DND-41 (cell line): ENCODE measurements at regions not wholly inside any gene's neighbourhood (a gene's known extent, or its start where the extent isn't known, plus 50 kb on each side); places are given as distances from the start of the nearest gene placed in this dataset.

ENCODE experiments used
- CTCF ChIP-seq: IDR thresholded peaks from 2 replicates; pipeline ENCODE4 v1.5.1; 2012; ENCODE audit warnings: borderline replicate concordance, low read length, moderate library complexity, mild to moderate bottlenecking; ENCODE audit not compliant: poor library complexity, severe bottlenecking; ENCODE audit errors: extremely low read depth
- EZH2 ChIP-seq: IDR thresholded peaks from 3 replicates; pipeline ENCODE4 v1.6.1; 2012; ENCODE audit warnings: borderline replicate concordance, low read depth, mild to moderate bottlenecking, moderate library complexity, low read length, inconsistent platforms; ENCODE audit not compliant: severe bottlenecking

GRCh38 chr12:22916241-22916640 is 291.3 kb downstream of the ETNK1 start:
- TF ChIP-seq CTCF = no peak
- TF ChIP-seq EZH2 = no peak
